ENCODE measurements at regions not wholly inside any gene's neighbourhood (a gene's known extent, or its start where the extent isn't known, plus 50 kb on each side); places are given as distances from the start of the nearest gene placed in this dataset.

GRCh38 chr15:94780166-94780565, 548.8 kb downstream of the MCTP2 start:
- Histone ChIP-seq H3K9ac (ENCODE audit: low read length) (no peak overlapping the region), H3K36me3 (ENCODE audit: control insufficient read depth, insufficient read depth, low read length) (no peaks in the 10 kb centered on the region), H3K4me1 (ENCODE audit: control insufficient read depth, insufficient read depth, low read length) (no peaks in the 10 kb centered on the region), H3K4me3 (ENCODE audit: low read length) (no peak overlapping the region), H3K27me3 (ENCODE audit: control insufficient read depth, insufficient read depth, low read length) (no peaks in the 10 kb centered on the region), H3K9me3 (ENCODE audit: control insufficient read depth, low read length) (no peaks in the 10 kb centered on the region)

GRCh38 chr15:94785091-94785490, 553.7 kb downstream of the MCTP2 start:
- Histone ChIP-seq H3K36me3 (ENCODE audit: control insufficient read depth, insufficient read depth, low read length) (no peaks in the 10 kb centered on the region), H3K4me3 (ENCODE audit: low read length) (no peak overlapping the region), H3K4me1 (ENCODE audit: control insufficient read depth, insufficient read depth, low read length) (no peaks in the 10 kb centered on the region), H3K9me3 (ENCODE audit: control insufficient read depth, low read length) (no peaks in the 10 kb centered on the region), H3K9ac (ENCODE audit: low read length) (no peak overlapping the region), H3K27me3 (ENCODE audit: control insufficient read depth, insufficient read depth, low read length) (no peaks in the 10 kb centered on the region)

GRCh38 chr15:94791008-94791407, 559.6 kb downstream of the MCTP2 start:
- H3K36me3 ChIP-seq (ENCODE audit: control insufficient read depth, insufficient read depth, low read length), result no peaks in the 10 kb centered on the region
- H3K4me3 ChIP-seq (ENCODE audit: low read length), result no peak overlapping the region
- H3K9me3 ChIP-seq (ENCODE audit: control insufficient read depth, low read length), result no peaks in the 10 kb centered on the region
- H3K4me1 ChIP-seq (ENCODE audit: control insufficient read depth, insufficient read depth, low read length), result no peaks in the 10 kb centered on the region
- H3K9ac ChIP-seq (ENCODE audit: low read length), result no peak overlapping the region
- H3K27me3 ChIP-seq (ENCODE audit: control insufficient read depth, insufficient read depth, low read length), result no peaks in the 10 kb centered on the region

GRCh38 chr15:94791510-94791909, 560.1 kb downstream of the MCTP2 start:
- H3K4me1 ChIP-seq (ENCODE audit: control insufficient read depth, insufficient read depth, low read length), result no peaks in the 10 kb centered on the region
- H3K27me3 ChIP-seq (ENCODE audit: control insufficient read depth, insufficient read depth, low read length), result no peaks in the 10 kb centered on the region
- H3K9ac ChIP-seq (ENCODE audit: low read length), result no peak overlapping the region
- no peaks in the 10 kb centered on the region for H3K36me3 ChIP-seq (ENCODE audit: control insufficient read depth, insufficient read depth, low read length)
- H3K4me3 ChIP-seq (ENCODE audit: low read length), result no peak overlapping the region
- no peaks in the 10 kb centered on the region for H3K9me3 ChIP-seq (ENCODE audit: control insufficient read depth, low read length)

GRCh38 chr15:94792196-94792595, 560.8 kb downstream of the MCTP2 start:
- Histone ChIP-seq H3K4me3 (ENCODE audit: low read length) (no peak overlapping the region), H3K36me3 (ENCODE audit: control insufficient read depth, insufficient read depth, low read length) (no peaks in the 10 kb centered on the region), H3K9me3 (ENCODE audit: control insufficient read depth, low read length) (no peaks in the 10 kb centered on the region), H3K4me1 (ENCODE audit: control insufficient read depth, insufficient read depth, low read length) (no peaks in the 10 kb centered on the region), H3K9ac (ENCODE audit: low read length) (no peak overlapping the region), H3K27me3 (ENCODE audit: control insufficient read depth, insufficient read depth, low read length) (no peaks in the 10 kb centered on the region)

GRCh38 chr15:94793207-94793606, 561.8 kb downstream of the MCTP2 start:
- Histone ChIP-seq H3K4me1 (ENCODE audit: control insufficient read depth, insufficient read depth, low read length) (no peaks in the 10 kb centered on the region), H3K9me3 (ENCODE audit: control insufficient read depth, low read length) (no peaks in the 10 kb centered on the region), H3K4me3 (ENCODE audit: low read length) (no peak overlapping the region), H3K27me3 (ENCODE audit: control insufficient read depth, insufficient read depth, low read length) (no peaks in the 10 kb centered on the region), H3K9ac (ENCODE audit: low read length) (no peak overlapping the region), H3K36me3 (ENCODE audit: control insufficient read depth, insufficient read depth, low read length) (no peaks in the 10 kb centered on the region)

GRCh38 chr15:94793641-94794040, 562.3 kb downstream of the MCTP2 start:
- Histone ChIP-seq H3K27me3 (ENCODE audit: control insufficient read depth, insufficient read depth, low read length) (no peaks in the 10 kb centered on the region), H3K9ac (ENCODE audit: low read length) (no peak overlapping the region), H3K36me3 (ENCODE audit: control insufficient read depth, insufficient read depth, low read length) (no peaks in the 10 kb centered on the region), H3K4me1 (ENCODE audit: control insufficient read depth, insufficient read depth, low read length) (no peaks in the 10 kb centered on the region), H3K9me3 (ENCODE audit: control insufficient read depth, low read length) (no peaks in the 10 kb centered on the region), H3K4me3 (ENCODE audit: low read length) (no peak overlapping the region)

- Histone ChIP-seq H3K27me3 (ENCODE audit: control insufficient read depth, insufficient read depth, low read length) (no peaks in the 10 kb centered on the region), H3K4me1 (ENCODE audit: control insufficient read depth, insufficient read depth, low read length) (no peaks in the 10 kb centered on the region), H3K36me3 (ENCODE audit: control insufficient read depth, insufficient read depth, low read length) (no peaks in the 10 kb centered on the region), H3K4me3 (ENCODE audit: low read length) (no peak overlapping the region), H3K9me3 (ENCODE audit: control insufficient read depth, low read length) (no peaks in the 10 kb centered on the region), H3K9ac (ENCODE audit: low read length) (no peak overlapping the region)
These were observed 573.3 kb downstream of the MCTP2 start for GRCh38 chr15:94804613-94805012.

GRCh38 chr15:94815110-94815731, 583.9 kb downstream of the MCTP2 start:
- Histone ChIP-seq H3K9ac (ENCODE audit: low read length) (no peak overlapping the region), H3K9me3 (ENCODE audit: control insufficient read depth, low read length) (no peaks in the 10 kb centered on the region), H3K4me3 (ENCODE audit: low read length) (no peak overlapping the region), H3K36me3 (ENCODE audit: control insufficient read depth, insufficient read depth, low read length) (no peaks in the 10 kb centered on the region), H3K27me3 (ENCODE audit: control insufficient read depth, insufficient read depth, low read length) (no peaks in the 10 kb centered on the region), H3K4me1 (ENCODE audit: control insufficient read depth, insufficient read depth, low read length) (no peaks in the 10 kb centered on the region)

- H3K4me3 ChIP-seq (ENCODE audit: low read length), result no peak overlapping the region
- H3K36me3 ChIP-seq (ENCODE audit: control insufficient read depth, insufficient read depth, low read length), result no peaks in the 10 kb centered on the region
- no peaks in the 10 kb centered on the region for H3K9me3 ChIP-seq (ENCODE audit: control insufficient read depth, low read length)
- no peaks in the 10 kb centered on the region for H3K4me1 ChIP-seq (ENCODE audit: control insufficient read depth, insufficient read depth, low read length)
- H3K9ac ChIP-seq (ENCODE audit: low read length), result no peak overlapping the region
- H3K27me3 ChIP-seq (ENCODE audit: control insufficient read depth, insufficient read depth, low read length), result no peaks in the 10 kb centered on the region
These were observed 584.6 kb downstream of the MCTP2 start for GRCh38 chr15:94815914-94816313.

- no peaks in the 10 kb centered on the region for H3K9me3 ChIP-seq (ENCODE audit: control insufficient read depth, low read length)
- no peak overlapping the region for H3K4me3 ChIP-seq (ENCODE audit: low read length)
- no peak overlapping the region for H3K9ac ChIP-seq (ENCODE audit: low read length)
- H3K27me3 ChIP-seq (ENCODE audit: control insufficient read depth, insufficient read depth, low read length), result no peaks in the 10 kb centered on the region
- no peaks in the 10 kb centered on the region for H3K36me3 ChIP-seq (ENCODE audit: control insufficient read depth, insufficient read depth, low read length)
- no peaks in the 10 kb centered on the region for H3K4me1 ChIP-seq (ENCODE audit: control insufficient read depth, insufficient read depth, low read length)
These were observed 598.8 kb downstream of the MCTP2 start for GRCh38 chr15:94829887-94830884.

GRCh38 chr15:94834000-94834399, 602.6 kb downstream of the MCTP2 start:
- Histone ChIP-seq H3K9ac (ENCODE audit: low read length) (no peak overlapping the region), H3K4me3 (ENCODE audit: low read length) (no peak overlapping the region), H3K4me1 (ENCODE audit: control insufficient read depth, insufficient read depth, low read length) (no peaks in the 10 kb centered on the region), H3K36me3 (ENCODE audit: control insufficient read depth, insufficient read depth, low read length) (no peaks in the 10 kb centered on the region), H3K9me3 (ENCODE audit: control insufficient read depth, low read length) (no peaks in the 10 kb centered on the region), H3K27me3 (ENCODE audit: control insufficient read depth, insufficient read depth, low read length) (no peaks in the 10 kb centered on the region)

Measured in mucosa of stomach (tissue), 1 donor.